ENCODE measurements at regions not wholly inside any gene's neighbourhood (a gene's known extent, or its start where the extent isn't known, plus 50 kb on each side); places are given as distances from the start of the nearest gene placed in this dataset.

GRCh38 chr2:145992572-145992971 lies 1472.7 kb upstream of the ZEB2 start:
- Mint-ChIP-seq H3K9me3 (peaks cover 15% of the 10 kb centered on the region), H3K36me3 (no peaks in the 10 kb centered on the region), H3K27ac (no peak overlapping the region), H3K4me3 (no peak overlapping the region), H3K4me1 (no peaks in the 10 kb centered on the region), H3K27me3 (peaks cover 1% of the 10 kb centered on the region)
- DNase-seq (ENCODE audit: low spot score in 2 of 2) (no peak), ATAC-seq (ENCODE audit: low read depth) (no peak)

GRCh38 chr2:145987793-145988192 lies 1467.9 kb upstream of the ZEB2 start:
- H3K27ac Mint-ChIP-seq: no peak overlapping the region
- peaks cover 1% of the 10 kb centered on the region for H3K27me3 Mint-ChIP-seq
- H3K4me1 Mint-ChIP-seq: no peaks in the 10 kb centered on the region
- H3K36me3 Mint-ChIP-seq: no peaks in the 10 kb centered on the region
- H3K9me3 Mint-ChIP-seq: peaks cover 2% of the 10 kb centered on the region
- DNase-seq (ENCODE audit: low spot score in 2 of 2) (no peak), ATAC-seq (ENCODE audit: low read depth) (no peak)
- no peak overlapping the region for H3K4me3 Mint-ChIP-seq

- H3K4me1 Mint-ChIP-seq: no peaks in the 10 kb centered on the region
- ATAC-seq (ENCODE audit: low read depth): no peak
- H3K36me3 Mint-ChIP-seq: no peaks in the 10 kb centered on the region
These were observed 1465.6 kb upstream of the ZEB2 start for GRCh38 chr2:145985517-145985916.

GRCh38 chr2:145984580-145984979 lies 1464.7 kb upstream of the ZEB2 start:
- no peak overlapping the region for H3K27ac Mint-ChIP-seq

More at GRCh38 chr2:145985517-145985916, 1465.6 kb upstream of the ZEB2 start:
- Mint-ChIP-seq H3K27ac (no peak overlapping the region), H3K27me3 (no peaks in the 10 kb centered on the region), H3K9me3 (no peaks in the 10 kb centered on the region), H3K4me3 (no peak overlapping the region)
- no peak for DNase-seq (ENCODE audit: low spot score in 2 of 2)

GRCh38 chr2:145980318-145980717 lies 1460.4 kb upstream of the ZEB2 start:
- Mint-ChIP-seq H3K36me3 (no peaks in the 10 kb centered on the region), H3K4me1 (no peaks in the 10 kb centered on the region), H3K27ac (no peak overlapping the region), H3K9me3 (no peaks in the 10 kb centered on the region), H3K27me3 (no peaks in the 10 kb centered on the region), H3K4me3 (no peak overlapping the region)
- DNase-seq (ENCODE audit: low spot score in 2 of 2) (no peak), ATAC-seq (ENCODE audit: low read depth) (no peak)

More at GRCh38 chr2:145984580-145984979, 1464.7 kb upstream of the ZEB2 start:
- no peak for DNase-seq (ENCODE audit: low spot score in 2 of 2)
- ATAC-seq (ENCODE audit: low read depth): no peak
- Mint-ChIP-seq H3K4me1 (no peaks in the 10 kb centered on the region), H3K4me3 (no peak overlapping the region), H3K36me3 (no peaks in the 10 kb centered on the region), H3K9me3 (no peaks in the 10 kb centered on the region), H3K27me3 (no peaks in the 10 kb centered on the region)

GRCh38 chr2:145975406-145975805 lies 1455.5 kb upstream of the ZEB2 start:
- no peak for DNase-seq (ENCODE audit: low spot score in 2 of 2)
- no peak for ATAC-seq (ENCODE audit: low read depth)
- Mint-ChIP-seq H3K27ac (no peak overlapping the region), H3K27me3 (no peaks in the 10 kb centered on the region), H3K36me3 (no peaks in the 10 kb centered on the region), H3K9me3 (no peaks in the 10 kb centered on the region), H3K4me3 (no peak overlapping the region), H3K4me1 (no peaks in the 10 kb centered on the region)

- H3K36me3 Mint-ChIP-seq: no peaks in the 10 kb centered on the region
- no peak overlapping the region for H3K27ac Mint-ChIP-seq
- ATAC-seq (ENCODE audit: low read depth) (no peak), DNase-seq (ENCODE audit: low spot score in 2 of 2) (no peak)
- no peaks in the 10 kb centered on the region for H3K4me1 Mint-ChIP-seq
- no peaks in the 10 kb centered on the region for H3K27me3 Mint-ChIP-seq
- H3K9me3 Mint-ChIP-seq: peaks cover 6% of the 10 kb centered on the region
- no peak overlapping the region for H3K4me3 Mint-ChIP-seq
These were observed 1441.9 kb upstream of the ZEB2 start for GRCh38 chr2:145961846-145962245.

GRCh38 chr2:145960479-145961163 lies 1440.7 kb upstream of the ZEB2 start:
- H3K9me3 Mint-ChIP-seq: peaks cover 10% of the 10 kb centered on the region
- no peaks in the 10 kb centered on the region for H3K36me3 Mint-ChIP-seq
- no peaks in the 10 kb centered on the region for H3K27me3 Mint-ChIP-seq
- DNase-seq (ENCODE audit: low spot score in 2 of 2) (no peak), ATAC-seq (ENCODE audit: low read depth) (no peak)
- H3K27ac Mint-ChIP-seq: no peak overlapping the region
- no peaks in the 10 kb centered on the region for H3K4me1 Mint-ChIP-seq
- H3K4me3 Mint-ChIP-seq: no peak overlapping the region

GRCh38 chr2:145958611-145959010 lies 1438.7 kb upstream of the ZEB2 start:
- DNase-seq (ENCODE audit: low spot score in 2 of 2): no peak
- Mint-ChIP-seq H3K4me3 (no peak overlapping the region), H3K4me1 (no peaks in the 10 kb centered on the region), H3K36me3 (no peaks in the 10 kb centered on the region), H3K9me3 (peaks cover 11% of the 10 kb centered on the region), H3K27me3 (no peaks in the 10 kb centered on the region), H3K27ac (no peak overlapping the region)
- ATAC-seq (ENCODE audit: low read depth): no peak

GRCh38 chr2:145957929-145958328 lies 1438.0 kb upstream of the ZEB2 start:
- Mint-ChIP-seq H3K27ac (no peak overlapping the region), H3K9me3 (peaks cover 14% of the 10 kb centered on the region), H3K4me1 (no peaks in the 10 kb centered on the region), H3K36me3 (no peaks in the 10 kb centered on the region), H3K27me3 (no peaks in the 10 kb centered on the region), H3K4me3 (no peak overlapping the region)
- no peak for ATAC-seq (ENCODE audit: low read depth)
- no peak for DNase-seq (ENCODE audit: low spot score in 2 of 2)

- no peak for ATAC-seq (ENCODE audit: low read depth)
- Mint-ChIP-seq H3K27me3 (no peaks in the 10 kb centered on the region), H3K9me3 (peaks cover 1% of the 10 kb centered on the region), H3K27ac (no peak overlapping the region), H3K4me3 (no peak overlapping the region), H3K4me1 (peaks cover 3% of the 10 kb centered on the region), H3K36me3 (no peaks in the 10 kb centered on the region)
- no peak for DNase-seq (ENCODE audit: low spot score in 2 of 2)
These were observed 1420.0 kb upstream of the ZEB2 start for GRCh38 chr2:145939949-145940348.

GRCh38 chr2:145935016-145935415 lies 1415.1 kb upstream of the ZEB2 start:
- H3K9me3 Mint-ChIP-seq: no peaks in the 10 kb centered on the region
- H3K4me1 Mint-ChIP-seq: peaks cover 3% of the 10 kb centered on the region
- H3K27me3 Mint-ChIP-seq: no peaks in the 10 kb centered on the region
- ATAC-seq (ENCODE audit: low read depth) (no peak), DNase-seq (ENCODE audit: low spot score in 2 of 2) (no peak)
- no peaks in the 10 kb centered on the region for H3K36me3 Mint-ChIP-seq
- H3K4me3 Mint-ChIP-seq: no peak overlapping the region
- H3K27ac Mint-ChIP-seq: no peak overlapping the region

GRCh38 chr2:145931781-145932395 lies 1412.0 kb upstream of the ZEB2 start:
- Mint-ChIP-seq H3K9me3 (no peaks in the 10 kb centered on the region), H3K4me1 (no peaks in the 10 kb centered on the region), H3K27ac (no peak overlapping the region), H3K27me3 (no peaks in the 10 kb centered on the region), H3K4me3 (no peak overlapping the region), H3K36me3 (no peaks in the 10 kb centered on the region)
- DNase-seq (ENCODE audit: low spot score in 2 of 2): no peak
- no peak for ATAC-seq (ENCODE audit: low read depth)

GRCh38 chr2:145930318-145930717 lies 1410.4 kb upstream of the ZEB2 start:
- DNase-seq (ENCODE audit: low spot score in 2 of 2) (no peak), ATAC-seq (ENCODE audit: low read depth) (no peak)
- H3K9me3 Mint-ChIP-seq: no peaks in the 10 kb centered on the region
- H3K27ac Mint-ChIP-seq: no peak overlapping the region
- no peaks in the 10 kb centered on the region for H3K4me1 Mint-ChIP-seq
- no peaks in the 10 kb centered on the region for H3K36me3 Mint-ChIP-seq
- no peaks in the 10 kb centered on the region for H3K27me3 Mint-ChIP-seq
- H3K4me3 Mint-ChIP-seq: no peak overlapping the region

All from memory B cell (primary cell).